ENCODE measurements at regions not wholly inside any gene's neighbourhood (a gene's known extent, or its start where the extent isn't known, plus 50 kb on each side); places are given as distances from the start of the nearest gene placed in this dataset.

GRCh38 chr20:22374678-22375590, 209.4 kb downstream of the FOXA2 start:
- Histone ChIP-seq H3K36me3 (ENCODE audit: low read depth) (no peaks in the 10 kb centered on the region), H3K9me3 (no peaks in the 10 kb centered on the region), H3K4me3 (no peak overlapping the region), H3K4me1 (ENCODE audit: low read depth) (no peaks in the 10 kb centered on the region)
- no peak for TF ChIP-seq CTCF (IDR thresholded peaks at IDR 0.05)
- intact Hi-C loops (cut with DNase I, micrococcal nuclease), result no loop called here
- DNase-seq (no peak), ATAC-seq (no peak)

- DNase-seq (no peak), ATAC-seq (peak; percentile 54)
- no peaks in the 10 kb centered on the region for H3K4me1 ChIP-seq (ENCODE audit: low read depth)
- no peak overlapping the region for H3K4me3 ChIP-seq
- intact Hi-C loops (cut with DNase I, micrococcal nuclease), result no loop called here
- TF ChIP-seq CTCF (IDR thresholded peaks at IDR 0.05), result no peak
- H3K36me3 ChIP-seq (ENCODE audit: low read depth), result no peaks in the 10 kb centered on the region
- no peaks in the 10 kb centered on the region for H3K9me3 ChIP-seq
Measured at GRCh38 chr20:22374066-22374465, 210.3 kb downstream of the FOXA2 start.

GRCh38 chr20:22373164-22373895, 211.0 kb downstream of the FOXA2 start:
- Histone ChIP-seq H3K9me3 (no peaks in the 10 kb centered on the region), H3K36me3 (ENCODE audit: low read depth) (no peaks in the 10 kb centered on the region), H3K4me1 (ENCODE audit: low read depth) (no peaks in the 10 kb centered on the region), H3K4me3 (no peak overlapping the region)
- peak; percentile 87 for ATAC-seq
- TF ChIP-seq CTCF (IDR thresholded peaks at IDR 0.05), result no peak
- intact Hi-C loops (cut with DNase I, micrococcal nuclease), result no loop called here
- peak in 1 of 3 donors; percentile 38 for DNase-seq

- no peak for DNase-seq
- Histone ChIP-seq H3K9me3 (no peaks in the 10 kb centered on the region), H3K4me3 (no peak overlapping the region), H3K4me1 (ENCODE audit: low read depth) (no peaks in the 10 kb centered on the region), H3K36me3 (ENCODE audit: low read depth) (no peaks in the 10 kb centered on the region)
- ATAC-seq, result no peak
- TF ChIP-seq CTCF (IDR thresholded peaks at IDR 0.05), result no peak
- intact Hi-C loops (cut with DNase I, micrococcal nuclease), result no loop called here
Measured at GRCh38 chr20:22371843-22372242, 212.5 kb downstream of the FOXA2 start.

GRCh38 chr20:22370137-22370536, 214.2 kb downstream of the FOXA2 start:
- Histone ChIP-seq H3K4me3 (no peak overlapping the region), H3K9me3 (no peaks in the 10 kb centered on the region), H3K36me3 (ENCODE audit: low read depth) (no peaks in the 10 kb centered on the region), H3K4me1 (ENCODE audit: low read depth) (no peaks in the 10 kb centered on the region)
- ATAC-seq (no peak), DNase-seq (no peak)
- TF ChIP-seq CTCF (IDR thresholded peaks at IDR 0.05), result no peak
- intact Hi-C loops (cut with DNase I, micrococcal nuclease), result no loop called here
